Fibroblast of lung (primary cell): ENCODE measurements at regions not wholly inside any gene's neighbourhood (a gene's known extent, or its start where the extent isn't known, plus 50 kb on each side); places are given as distances from the start of the nearest gene placed in this dataset.

Experiments used
- DNase-seq, 2 donors: peaks; one replicate each; pipeline versions ENCODE4 v3.0.0 to v3.0.0-alpha.2; 2010; ENCODE audit warnings: low read depth in 2 of 2
- H2AFZ ChIP-seq: 2 replicates; pipeline ENCODE4 v1.5.1; 2012; ENCODE audit warnings: low read length, control low read depth, inconsistent platforms
- H3K27ac ChIP-seq: 2 replicates; pipeline ENCODE4 v1.5.1; 2011; ENCODE audit warnings: low read length, control low read depth; ENCODE audit not compliant: insufficient read depth
- H3K27me3 ChIP-seq: 2 replicates; pipeline ENCODE4 v1.5.1; 2011; ENCODE audit warnings: mild to moderate bottlenecking, low read length; ENCODE audit not compliant: control insufficient read depth, insufficient read depth
- H3K36me3 ChIP-seq: 2 replicates; pipeline ENCODE4 v1.5.1; 2011; ENCODE audit warnings: low read length; ENCODE audit not compliant: control insufficient read depth, insufficient read depth
- H3K4me1 ChIP-seq: 2 replicates; pipeline ENCODE4 v1.5.1; 2011; ENCODE audit warnings: low read length; ENCODE audit not compliant: control insufficient read depth, insufficient read depth; ENCODE audit errors: extremely low read depth
- H3K4me2 ChIP-seq: 2 replicates; pipeline ENCODE4 v1.5.1; 2011; ENCODE audit warnings: low read length, control low read depth; ENCODE audit not compliant: insufficient read depth; ENCODE audit errors: extremely low read depth
- H3K4me3 ChIP-seq, 4 experiments: fragments of 200-600 bp in 1 of 4; sonication (generic) in 1 of 4; replicated peaks in 1 of 4; 2 replicates each; pipeline ENCODE4 v1.5.1; 2011 to 2016; ENCODE audit warnings: low read length in 4 of 4, low read depth in 3 of 4, mild to moderate bottlenecking in 3 of 4, control low read depth in 2 of 4, inconsistent platforms in 1 of 4, mixed read lengths in 1 of 4; ENCODE audit not compliant: insufficient read depth in 1 of 4; ENCODE audit errors: control extremely low read depth in 1 of 4
- H3K79me2 ChIP-seq: 2 replicates; pipeline ENCODE4 v1.5.1; 2012; ENCODE audit warnings: mild to moderate bottlenecking, low read length, inconsistent platforms; ENCODE audit not compliant: control insufficient read depth, insufficient read depth
- H3K9ac ChIP-seq: 2 replicates; pipeline ENCODE4 v1.5.1; 2011; ENCODE audit warnings: mild to moderate bottlenecking, low read length, control low read depth; ENCODE audit not compliant: insufficient read depth
- H3K9me3 ChIP-seq: 2 replicates; pipeline ENCODE4 v1.5.1; 2012; ENCODE audit warnings: low read depth, low read length; ENCODE audit not compliant: control insufficient read depth, insufficient read depth
- H4K20me1 ChIP-seq: 2 replicates; pipeline ENCODE4 v1.5.1; 2011; ENCODE audit warnings: low read length; ENCODE audit not compliant: control insufficient read depth, insufficient read depth; ENCODE audit errors: extremely low read depth
- EZH2 ChIP-seq: IDR thresholded peaks from 2 replicates; pipeline ENCODE4 v1.5.1; 2012; ENCODE audit warnings: low read length, control low read depth, mild to moderate bottlenecking; ENCODE audit errors: missing control alignments
- TF ChIP-seq, protein P1 (sequence below), 2 donors: IDR thresholded peaks in 1 of 2; conservative IDR thresholded peaks in 1 of 2; 1 replicate in 1 of 2; 2 replicates in 1 of 2; pipeline ENCODE4 v1.5.1; 2011 to 2012; ENCODE audit warnings: low read length in 2 of 2, control low read depth in 1 of 2, inconsistent platforms in 1 of 2, low read depth in 1 of 2, mild to moderate bottlenecking in 1 of 2

DNA sequence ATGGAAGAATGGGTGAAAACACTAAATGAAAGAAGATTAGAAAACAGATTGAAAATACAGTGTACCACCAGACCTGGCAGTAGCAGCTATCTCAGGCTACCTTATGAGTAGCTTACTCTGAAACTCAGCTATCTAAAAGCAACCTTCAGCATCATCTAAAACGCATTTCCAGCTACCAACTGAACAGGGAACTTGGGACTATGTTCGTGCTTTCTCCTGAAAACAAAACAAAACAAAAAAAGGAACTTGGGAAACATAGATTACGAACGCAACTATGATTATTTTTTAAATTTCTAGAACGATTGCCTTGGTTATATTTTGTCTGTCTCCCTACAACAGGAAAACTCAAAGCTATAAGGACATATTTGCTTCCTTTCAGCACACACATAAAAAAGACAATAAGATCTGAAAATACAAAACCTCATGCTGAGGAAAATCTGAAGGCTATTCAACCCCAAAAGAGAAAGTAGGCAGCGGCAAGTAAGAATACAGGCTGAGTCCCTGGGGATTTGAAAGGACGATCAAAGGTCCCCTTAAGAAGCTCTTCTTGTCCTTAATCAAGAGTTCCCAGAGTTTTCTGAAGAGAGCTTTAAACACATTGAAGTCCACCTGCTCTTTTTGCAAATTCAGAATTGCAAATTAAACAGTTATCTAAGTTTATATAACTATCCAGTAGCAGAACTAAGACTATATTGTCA is 53.4 kb downstream of the OR2K2 start:
- H3K27me3 ChIP-seq = no peaks in the 10 kb centered on the region
- no peak overlapping the region for H2AFZ ChIP-seq
- H3K79me2 ChIP-seq = no peaks in the 10 kb centered on the region
- H3K9me3 ChIP-seq = no peaks in the 10 kb centered on the region
- H4K20me1 ChIP-seq = no peaks in the 10 kb centered on the region
- no peaks in the 10 kb centered on the region for H3K4me1 ChIP-seq
- no peak overlapping the region for H3K4me2 ChIP-seq
- DNase-seq = no peak
- H3K4me3 ChIP-seq = no peak overlapping the region
- TF ChIP-seq, protein P1, sequence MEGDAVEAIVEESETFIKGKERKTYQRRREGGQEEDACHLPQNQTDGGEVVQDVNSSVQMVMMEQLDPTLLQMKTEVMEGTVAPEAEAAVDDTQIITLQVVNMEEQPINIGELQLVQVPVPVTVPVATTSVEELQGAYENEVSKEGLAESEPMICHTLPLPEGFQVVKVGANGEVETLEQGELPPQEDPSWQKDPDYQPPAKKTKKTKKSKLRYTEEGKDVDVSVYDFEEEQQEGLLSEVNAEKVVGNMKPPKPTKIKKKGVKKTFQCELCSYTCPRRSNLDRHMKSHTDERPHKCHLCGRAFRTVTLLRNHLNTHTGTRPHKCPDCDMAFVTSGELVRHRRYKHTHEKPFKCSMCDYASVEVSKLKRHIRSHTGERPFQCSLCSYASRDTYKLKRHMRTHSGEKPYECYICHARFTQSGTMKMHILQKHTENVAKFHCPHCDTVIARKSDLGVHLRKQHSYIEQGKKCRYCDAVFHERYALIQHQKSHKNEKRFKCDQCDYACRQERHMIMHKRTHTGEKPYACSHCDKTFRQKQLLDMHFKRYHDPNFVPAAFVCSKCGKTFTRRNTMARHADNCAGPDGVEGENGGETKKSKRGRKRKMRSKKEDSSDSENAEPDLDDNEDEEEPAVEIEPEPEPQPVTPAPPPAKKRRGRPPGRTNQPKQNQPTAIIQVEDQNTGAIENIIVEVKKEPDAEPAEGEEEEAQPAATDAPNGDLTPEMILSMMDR (conservative IDR thresholded peaks at IDR 0.05 in 1 of 2, IDR thresholded peaks at IDR 0.05 in 1 of 2; ENCODE audit: low read depth in 1 of 2, low read length in 2 of 2) = no peak
- no peak for TF ChIP-seq EZH2
- H3K27ac ChIP-seq = no peak overlapping the region
- H3K9ac ChIP-seq = no peak overlapping the region
- no peaks in the 10 kb centered on the region for H3K36me3 ChIP-seq

DNA sequence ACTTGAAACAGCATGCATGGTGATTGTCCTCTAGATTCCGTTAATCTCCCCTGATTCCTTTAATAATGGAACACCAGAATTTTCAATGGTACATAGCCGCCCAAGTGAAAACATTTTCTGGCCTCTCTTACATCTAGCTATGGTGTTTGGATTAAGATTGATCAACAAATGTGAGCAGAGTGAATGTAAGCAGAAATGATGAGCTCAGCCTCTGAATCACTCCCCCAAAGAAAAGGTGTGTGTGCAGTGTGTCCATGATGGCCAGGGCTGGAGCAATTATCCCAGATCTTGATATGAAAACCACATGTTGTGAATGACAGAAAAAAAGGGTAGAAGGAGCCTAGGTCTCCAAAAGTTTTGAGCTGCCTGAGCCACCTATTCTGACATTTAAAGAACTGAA is 55.3 kb downstream of the OR2K2 start:
- no peaks in the 10 kb centered on the region for H4K20me1 ChIP-seq
- no peaks in the 10 kb centered on the region for H3K4me1 ChIP-seq
- H3K27ac ChIP-seq = no peak overlapping the region
- H2AFZ ChIP-seq = no peak overlapping the region
- H3K4me3 ChIP-seq = no peak overlapping the region
- H3K9ac ChIP-seq = no peak overlapping the region
- H3K27me3 ChIP-seq = no peaks in the 10 kb centered on the region
- H3K36me3 ChIP-seq = no peaks in the 10 kb centered on the region
- no peak for DNase-seq
- no peak overlapping the region for H3K4me2 ChIP-seq
- no peaks in the 10 kb centered on the region for H3K79me2 ChIP-seq
- H3K9me3 ChIP-seq = no peaks in the 10 kb centered on the region
- TF ChIP-seq, protein P1 (conservative IDR thresholded peaks at IDR 0.05 in 1 of 2, IDR thresholded peaks at IDR 0.05 in 1 of 2; ENCODE audit: low read depth in 1 of 2, low read length in 2 of 2) = no peak
- TF ChIP-seq EZH2 = no peak

DNA sequence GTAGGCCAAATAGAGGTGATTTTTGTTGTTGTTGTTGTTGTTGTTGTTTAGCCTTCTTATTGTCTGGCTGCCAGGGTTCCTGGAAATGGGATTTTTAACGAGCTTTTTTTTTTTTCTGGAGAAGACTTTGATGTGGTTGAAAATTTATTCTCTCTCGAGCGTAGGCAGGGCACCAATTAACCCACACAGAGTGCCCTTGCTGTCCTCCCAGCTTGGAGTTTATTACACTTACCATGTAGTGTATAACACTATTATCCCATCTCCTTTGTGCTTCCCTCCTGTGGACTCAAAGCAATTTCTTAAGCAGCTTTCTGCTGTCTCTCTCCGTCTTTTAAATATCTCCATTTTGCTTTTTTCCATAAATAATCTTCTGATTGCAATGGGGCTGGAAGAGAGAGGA is 57.4 kb downstream of the OR2K2 start:
- DNase-seq = no peak
- no peak for TF ChIP-seq EZH2
- TF ChIP-seq, protein P1 (conservative IDR thresholded peaks at IDR 0.05 in 1 of 2, IDR thresholded peaks at IDR 0.05 in 1 of 2; ENCODE audit: low read depth in 1 of 2, low read length in 2 of 2) = no peak

More for the DNA sequence above, 57.4 kb downstream of the OR2K2 start:
- Histone ChIP-seq H3K9me3 (no peaks in the 10 kb centered on the region), H2AFZ (no peak overlapping the region), H3K9ac (no peak overlapping the region), H3K36me3 (no peaks in the 10 kb centered on the region), H3K4me3 (no peak overlapping the region), H3K4me1 (no peaks in the 10 kb centered on the region), H3K27ac (no peak overlapping the region), H3K79me2 (no peaks in the 10 kb centered on the region), H4K20me1 (no peaks in the 10 kb centered on the region), H3K27me3 (no peaks in the 10 kb centered on the region), H3K4me2 (no peak overlapping the region)
